GM03348 (cell line): ENCODE measurements at regions not wholly inside any gene's neighbourhood (a gene's known extent, or its start where the extent isn't known, plus 50 kb on each side); places are given as distances from the start of the nearest gene placed in this dataset.
"Not testable (repeated sequence)": the region's sequence is repeated elsewhere in the genome, so short reads cannot be mapped to it uniquely, and the experiment has no call there.

Source experiments
- DNase-seq: peaks from one replicate; pipeline ENCODE4 v3.0.0; 2012; ENCODE audit warnings: low spot score

DNA sequence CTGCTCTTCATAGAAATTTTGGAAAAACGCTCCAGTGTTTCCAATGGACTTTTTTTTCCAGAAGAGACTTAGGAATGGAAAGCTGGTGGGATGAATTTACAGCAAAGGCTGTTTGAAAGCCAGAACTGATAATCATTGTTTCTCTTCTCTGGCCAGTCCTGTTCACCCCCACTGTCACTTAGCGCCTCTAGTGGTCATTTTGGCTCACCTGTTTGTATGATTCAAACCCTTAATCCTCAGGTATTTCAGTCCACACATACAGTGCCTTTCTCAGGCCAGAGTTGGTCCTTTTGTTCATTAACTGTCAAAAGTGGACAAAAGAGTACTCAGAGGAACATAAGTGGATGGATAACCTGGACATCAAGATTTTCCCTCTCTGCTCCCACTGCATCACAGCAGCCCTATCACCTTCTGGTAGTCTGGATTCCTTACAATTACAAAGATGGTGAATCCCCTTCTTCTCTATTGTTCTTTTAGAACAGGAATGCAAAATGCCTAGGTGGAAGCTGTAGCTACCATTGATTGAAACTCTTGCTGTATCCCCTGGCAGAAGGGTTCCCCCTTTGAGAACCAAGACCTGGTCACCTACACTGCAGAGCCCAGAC, 177.6 kb upstream of the OLFM3 start:
- DNase-seq: no peak

DNA sequence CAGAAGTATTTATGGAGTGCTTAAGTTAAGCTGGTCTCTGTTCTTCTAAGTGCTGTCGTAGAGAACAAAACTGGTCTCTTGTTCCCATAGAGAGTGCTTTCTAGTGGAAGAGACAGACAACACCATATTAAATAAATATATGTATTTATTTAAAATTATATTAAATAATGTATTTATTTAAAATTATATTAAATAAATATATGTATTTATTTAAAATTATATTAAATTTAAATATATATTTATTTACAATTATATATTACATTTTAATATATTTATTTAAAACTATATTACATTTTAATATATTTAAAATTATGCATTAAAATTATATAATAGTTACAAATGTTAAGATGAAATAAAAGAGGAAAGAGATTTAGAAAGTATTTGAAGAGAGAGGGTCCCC, 175.5 kb upstream of the OLFM3 start:
- DNase-seq: no peak

DNA sequence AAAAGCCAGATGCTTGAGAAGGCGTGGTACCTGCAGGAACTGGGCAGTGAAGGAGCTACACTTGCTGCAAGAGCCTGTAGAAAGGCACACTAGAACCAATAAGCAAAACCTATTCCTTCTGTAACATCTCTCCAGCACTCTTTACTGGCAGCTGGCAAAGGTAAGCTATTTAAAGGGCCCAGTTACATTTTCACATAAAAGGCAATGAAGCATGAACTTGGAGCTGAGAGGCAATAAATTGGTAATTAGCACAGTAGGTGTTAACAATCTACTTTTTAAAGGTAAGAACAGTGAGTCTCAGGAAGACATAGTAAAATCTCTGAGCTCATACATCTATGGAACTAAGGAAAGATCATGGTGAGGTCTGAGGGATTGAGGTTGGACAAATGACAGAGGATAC, 167.1 kb upstream of the OLFM3 start:
- no peak for DNase-seq

DNA sequence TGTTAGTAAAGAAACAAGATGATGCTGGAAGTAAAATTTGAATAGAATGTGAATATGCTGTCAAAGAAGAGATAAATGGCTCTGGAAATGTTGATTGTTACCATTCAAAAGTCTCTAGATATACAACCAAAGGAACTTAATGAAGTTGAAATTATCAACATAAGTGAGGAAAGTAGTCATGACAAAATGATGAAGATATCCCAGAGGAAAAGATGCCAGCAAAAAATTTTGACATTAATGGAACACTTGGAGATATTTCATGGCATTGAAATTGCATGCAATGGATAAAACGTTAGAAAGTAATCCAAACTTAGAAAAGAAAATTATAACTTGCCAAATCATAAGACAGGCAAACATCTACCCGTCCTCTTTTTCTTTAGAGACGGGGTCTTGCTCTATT, 154.5 kb upstream of the OLFM3 start:
- no peak for DNase-seq

DNA sequence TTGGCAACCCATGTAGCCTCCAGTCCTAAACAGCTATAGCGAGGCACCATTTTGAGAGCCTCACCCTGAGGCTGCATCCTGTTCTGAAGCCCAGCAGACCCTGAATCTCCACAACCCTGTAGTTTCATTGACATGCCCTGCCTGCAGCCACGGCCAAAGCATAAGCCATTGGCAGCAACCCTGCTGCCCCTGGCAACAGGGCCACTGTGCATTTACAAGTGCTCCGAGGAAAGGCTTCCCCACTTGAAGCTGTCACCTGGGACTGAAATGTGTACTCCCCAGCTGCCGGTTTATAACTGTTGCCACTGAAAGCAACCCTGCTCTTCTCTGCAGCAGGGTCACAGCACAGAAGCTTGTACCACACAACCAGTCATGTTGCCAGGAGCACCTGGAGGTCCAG, 124.2 kb upstream of the OLFM3 start:
- no peak for DNase-seq

DNA sequence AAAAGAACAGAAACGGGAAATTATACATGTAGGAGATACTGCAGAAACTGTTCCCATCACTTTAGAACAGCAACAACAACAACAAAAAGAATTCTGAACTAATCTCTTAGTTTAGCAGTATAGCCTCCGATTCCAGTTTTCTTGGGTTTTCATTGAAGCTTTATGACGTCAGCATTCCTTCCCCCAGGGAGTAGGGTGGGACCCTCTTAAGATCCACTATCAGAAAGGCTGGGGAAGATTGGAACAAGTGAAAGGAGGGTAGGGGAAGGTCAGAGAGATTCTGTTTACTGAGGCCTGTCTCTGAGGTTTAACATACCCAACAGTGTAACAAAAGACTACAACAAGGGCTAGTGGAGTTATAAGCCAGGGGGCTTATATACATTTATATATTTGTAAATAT, 121.4 kb upstream of the OLFM3 start:
- no peak for DNase-seq

DNA sequence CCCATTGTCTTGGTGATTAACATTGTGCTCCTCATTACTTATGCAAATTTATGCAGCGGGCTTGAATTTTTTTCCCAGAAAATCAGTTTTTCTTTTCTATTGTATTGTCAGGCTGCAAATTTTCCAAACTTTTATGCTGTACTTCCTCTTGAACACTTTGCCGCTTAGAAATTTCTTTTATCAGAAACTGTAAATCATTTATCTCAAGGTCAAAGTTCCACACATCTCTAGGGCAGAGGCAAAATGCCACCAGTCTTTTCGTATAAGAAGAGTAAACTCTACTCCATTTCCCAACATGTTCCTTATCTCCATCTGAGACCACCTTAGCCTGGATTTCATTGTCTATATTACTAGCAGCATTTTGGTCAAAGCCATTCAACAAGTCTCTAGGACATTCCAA, 113.9 kb upstream of the OLFM3 start:
- no peak for DNase-seq

DNA sequence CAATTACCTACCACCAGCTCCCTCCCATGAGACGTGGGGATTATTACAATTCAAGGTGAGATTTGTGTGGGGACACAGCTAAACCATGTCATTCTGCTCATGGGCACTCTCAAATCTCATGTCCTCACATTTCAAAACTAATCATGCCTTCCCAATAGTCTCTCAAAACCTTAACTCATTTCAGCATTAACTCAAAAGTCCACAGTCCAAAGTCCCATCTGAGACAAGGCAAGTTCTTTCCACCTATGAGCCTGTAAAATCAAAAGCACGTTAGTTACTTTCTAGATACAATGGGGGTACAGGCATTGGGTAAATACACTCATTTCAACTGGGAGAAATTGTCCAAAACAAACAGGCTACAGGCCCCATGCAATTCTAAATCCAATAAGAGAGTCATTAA, 112.8 kb upstream of the OLFM3 start:
- not testable (repeated sequence) for DNase-seq

DNA sequence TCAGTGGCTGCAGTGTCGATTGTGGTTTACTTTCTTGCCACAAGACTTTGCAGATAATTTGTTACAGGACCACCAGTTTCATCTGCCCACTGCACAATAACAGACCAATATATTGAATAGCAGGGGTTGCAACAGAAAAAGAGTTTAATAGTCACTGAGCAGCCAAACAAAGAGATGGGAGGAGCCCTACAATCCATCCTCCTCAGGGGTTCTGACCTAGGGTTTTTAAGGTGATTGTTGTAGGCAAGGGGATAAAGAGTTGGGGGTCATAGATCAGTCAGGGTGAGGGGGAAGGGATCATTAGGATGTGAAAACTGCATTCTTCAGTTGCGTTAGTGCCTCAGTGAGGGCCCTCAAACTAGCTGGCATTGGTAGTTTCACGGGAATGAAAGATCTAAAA, 110.7 kb upstream of the OLFM3 start:
- no peak for DNase-seq

DNA sequence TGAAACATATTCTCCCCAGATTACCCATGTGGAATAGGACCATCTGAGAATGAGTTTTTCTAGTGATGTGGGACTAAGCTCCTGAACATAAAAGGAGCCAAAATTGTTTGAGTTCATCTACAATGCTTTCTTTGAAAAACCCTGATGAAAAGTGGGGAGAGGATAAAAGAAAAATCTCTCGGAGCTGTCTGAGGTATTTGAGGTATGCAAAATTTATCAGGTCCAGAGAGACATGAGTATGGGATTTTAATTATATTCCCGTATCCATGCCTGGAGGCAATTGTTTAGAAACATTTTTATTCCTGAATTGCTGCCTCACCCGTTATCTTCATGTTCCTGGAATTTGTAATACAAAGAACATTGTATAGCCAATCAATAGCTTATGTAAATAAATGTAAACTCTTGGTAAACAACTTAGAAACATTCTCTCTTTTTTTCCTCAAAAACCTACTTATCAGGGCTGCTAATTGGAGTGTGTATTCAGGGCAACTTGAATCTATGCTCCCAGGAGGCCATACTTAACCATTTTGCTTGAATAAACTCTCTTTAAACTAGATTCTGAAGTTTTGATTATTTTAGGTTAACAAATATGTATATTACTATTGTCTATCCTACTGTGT, 109.3 kb upstream of the OLFM3 start:
- DNase-seq: no peak

DNA sequence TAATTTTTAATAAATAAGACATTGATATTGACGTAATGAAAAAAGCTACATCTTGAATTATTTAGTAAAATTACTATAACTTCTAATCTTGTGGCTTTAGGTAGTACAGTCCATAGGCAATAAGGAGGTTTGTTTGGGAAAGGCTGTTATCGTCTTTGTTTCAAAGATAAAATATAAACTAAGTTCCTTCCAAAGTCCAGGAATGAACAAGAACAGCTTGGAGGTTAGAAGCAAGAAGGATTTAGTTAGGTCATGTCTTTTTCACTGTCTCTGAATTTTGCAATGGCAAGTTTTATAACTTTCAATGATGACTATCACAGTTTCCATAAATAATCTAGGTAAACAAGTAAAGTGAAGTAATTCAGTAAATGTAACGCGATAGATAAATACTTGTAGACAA, 106.9 kb upstream of the OLFM3 start:
- DNase-seq: no peak

DNA sequence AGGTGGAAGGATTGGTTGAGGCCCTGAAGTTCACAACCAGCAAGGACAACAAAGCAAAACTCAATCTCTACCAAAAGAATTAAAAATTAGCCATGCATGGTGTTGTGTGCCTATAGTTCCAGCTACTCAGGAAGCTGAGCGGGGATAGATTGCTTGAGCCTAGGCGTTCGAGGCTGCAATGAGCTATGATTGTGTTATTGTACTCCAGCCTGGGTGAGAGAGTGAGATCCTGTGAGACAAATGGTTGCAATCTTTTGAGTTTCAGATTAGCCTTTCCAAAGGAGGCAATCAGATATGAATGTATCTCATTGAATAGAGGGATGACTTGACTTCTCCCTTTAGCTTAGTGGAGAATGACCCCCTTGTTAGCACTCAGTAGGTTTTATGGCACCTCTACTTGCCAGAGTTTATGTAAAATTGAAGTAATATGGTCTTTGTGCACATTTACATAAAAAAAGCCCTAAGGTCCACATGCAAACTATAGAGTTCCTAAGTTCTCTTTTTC, 105.6 kb upstream of the OLFM3 start:
- no peak for DNase-seq

DNA sequence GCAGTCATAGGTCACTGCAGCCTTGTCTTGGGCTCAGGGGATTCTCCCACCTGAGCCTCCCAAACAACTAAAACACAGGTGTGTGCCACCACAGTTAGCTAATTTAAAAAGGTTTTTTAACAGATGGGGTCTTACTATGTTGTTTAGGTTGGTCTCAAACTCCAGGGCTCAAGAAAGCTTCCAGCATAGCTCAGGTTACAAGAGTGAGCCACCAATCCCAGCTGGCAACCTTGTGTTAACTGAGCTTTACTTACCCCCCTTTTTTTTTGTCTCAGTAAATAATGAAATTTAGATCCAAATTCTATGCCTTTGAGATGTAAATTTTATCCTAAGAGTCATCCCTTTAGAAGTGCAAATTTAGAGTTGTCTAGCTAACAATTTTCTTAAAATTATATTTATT, 103.9 kb upstream of the OLFM3 start:
- DNase-seq: no peak

DNA sequence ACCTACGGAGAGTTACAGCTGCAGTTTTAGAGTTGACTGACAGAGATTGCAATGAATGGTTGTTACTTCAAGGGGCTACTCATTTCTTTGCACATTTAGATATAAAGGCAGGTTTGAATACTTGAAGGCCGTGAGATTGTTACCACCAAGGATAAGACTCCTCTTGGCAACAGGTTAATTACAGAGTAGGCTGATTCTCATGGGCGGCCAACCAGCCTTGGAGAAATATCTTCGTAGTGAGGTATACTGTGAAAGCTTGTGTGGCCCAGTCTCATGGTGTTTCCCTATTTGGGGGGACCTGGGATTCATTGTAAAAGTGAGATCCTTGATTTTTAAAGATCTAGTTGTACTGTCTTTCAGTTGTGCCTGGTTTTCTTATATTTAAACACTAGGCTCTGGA, 103.2 kb upstream of the OLFM3 start:
- no peak for DNase-seq

DNA sequence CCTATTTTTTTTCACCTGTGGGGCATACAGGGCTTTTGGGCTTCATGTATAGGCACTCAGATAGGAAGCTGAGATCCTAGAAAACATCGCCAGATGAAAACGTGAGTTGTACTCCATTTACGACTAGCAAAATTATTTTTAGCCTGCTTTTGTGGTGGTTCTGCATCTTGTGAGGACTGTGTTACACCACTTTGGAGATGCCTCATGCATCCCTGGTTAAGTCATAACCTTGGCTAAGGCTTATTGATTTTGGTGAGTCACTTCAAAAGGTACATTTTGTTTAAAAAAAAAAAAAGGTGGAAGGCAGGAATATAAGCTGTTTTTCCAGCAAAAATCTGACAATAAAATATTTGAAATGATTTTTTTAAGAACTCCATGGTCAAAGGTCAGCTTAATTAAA, 101.8 kb upstream of the OLFM3 start:
- no peak for DNase-seq

DNA sequence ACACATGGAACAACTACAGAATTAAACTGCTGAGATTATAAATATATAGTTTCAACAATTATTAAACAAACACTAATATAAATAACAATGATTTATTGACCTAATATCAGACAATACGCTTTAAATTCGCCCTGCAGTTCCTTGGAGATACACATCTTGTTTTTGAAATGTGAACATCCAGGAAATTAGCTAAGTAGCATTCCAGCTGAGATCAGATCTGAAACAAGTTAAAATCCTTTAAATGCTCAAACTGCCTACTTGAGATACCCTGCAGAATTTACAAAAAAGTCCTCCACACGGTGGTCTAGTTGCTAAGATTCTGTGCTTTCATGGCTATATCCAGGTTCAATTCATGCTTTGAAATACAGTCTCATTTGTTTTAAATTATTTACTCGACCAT, 101.4 kb upstream of the OLFM3 start:
- no peak for DNase-seq

DNA sequence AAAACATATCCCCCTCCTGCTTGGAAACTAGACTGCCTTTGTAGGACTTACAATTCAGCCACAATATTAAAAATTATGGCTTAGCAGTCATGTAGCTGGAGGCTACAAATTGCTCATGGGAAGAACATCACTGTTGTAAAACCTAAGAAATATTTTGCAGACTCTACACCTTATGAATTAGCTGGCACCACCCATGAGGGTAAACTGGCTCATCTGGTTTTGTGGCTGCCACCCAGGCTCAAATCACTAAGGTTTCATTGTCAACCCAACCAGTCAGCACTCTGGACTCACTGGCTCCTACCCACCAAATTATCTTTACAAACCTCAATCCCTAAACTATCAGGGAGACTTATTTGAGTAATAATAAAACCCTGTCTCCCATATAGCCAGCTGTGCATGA, 100.7 kb upstream of the OLFM3 start:
- DNase-seq: no peak

DNA sequence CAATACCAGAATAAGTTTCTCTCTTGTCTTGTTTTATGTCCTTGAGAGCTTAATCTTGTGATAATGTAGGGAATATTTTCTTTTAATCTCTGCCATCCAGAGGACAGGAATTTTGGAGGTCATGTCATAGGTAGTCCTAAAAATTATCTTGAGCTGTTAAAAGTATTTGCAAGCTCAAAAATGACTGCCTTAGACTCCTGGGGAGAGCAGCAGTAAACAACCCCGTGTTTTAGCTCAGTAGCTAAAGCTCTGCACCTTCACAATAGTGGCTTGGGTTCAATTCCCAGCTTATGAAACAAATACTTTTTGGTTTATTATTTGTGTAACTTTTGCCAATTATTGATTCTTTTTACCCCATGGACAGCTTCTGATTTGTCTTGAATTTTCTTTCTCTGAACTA, 99.4 kb upstream of the OLFM3 start:
- DNase-seq: no peak

DNA sequence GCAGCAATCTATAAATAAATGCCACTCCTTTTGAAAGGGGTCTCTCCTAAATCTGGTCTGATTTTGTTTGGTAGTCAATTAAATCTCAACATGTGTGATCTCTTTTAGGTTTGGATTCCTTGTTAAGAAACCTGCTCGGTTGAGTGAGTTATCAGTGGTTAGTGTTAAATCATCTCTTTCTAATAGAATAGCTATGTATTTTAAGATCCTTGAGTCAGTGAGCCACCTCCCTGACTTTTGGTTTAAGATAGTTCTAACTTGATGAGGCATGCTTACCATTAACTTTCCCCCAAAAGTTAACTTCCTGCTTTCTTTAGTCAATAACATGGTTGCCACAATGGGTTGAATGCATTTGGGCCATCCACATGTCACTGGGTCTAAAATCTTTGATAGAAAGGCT, 93.1 kb upstream of the OLFM3 start:
- DNase-seq: no peak

DNA sequence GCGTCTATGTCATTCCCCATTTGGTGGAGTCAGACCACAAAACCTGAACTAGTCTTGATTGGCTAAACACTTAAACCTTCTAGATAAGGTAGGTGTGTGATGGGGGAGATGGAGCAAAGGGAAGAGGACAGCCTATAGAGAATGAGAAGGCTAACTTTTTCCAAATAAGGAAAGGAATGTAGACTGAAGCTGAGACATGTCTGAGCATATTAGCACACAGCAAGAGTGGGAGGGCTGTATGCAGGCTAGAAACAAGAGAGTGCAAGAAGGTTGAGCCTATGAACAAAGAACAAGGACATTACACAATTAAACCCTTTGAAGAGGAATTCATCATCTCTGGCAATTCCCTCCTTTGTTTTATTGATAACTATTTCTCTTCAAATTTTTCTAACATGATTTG, 89.2 kb upstream of the OLFM3 start:
- no peak for DNase-seq

DNA sequence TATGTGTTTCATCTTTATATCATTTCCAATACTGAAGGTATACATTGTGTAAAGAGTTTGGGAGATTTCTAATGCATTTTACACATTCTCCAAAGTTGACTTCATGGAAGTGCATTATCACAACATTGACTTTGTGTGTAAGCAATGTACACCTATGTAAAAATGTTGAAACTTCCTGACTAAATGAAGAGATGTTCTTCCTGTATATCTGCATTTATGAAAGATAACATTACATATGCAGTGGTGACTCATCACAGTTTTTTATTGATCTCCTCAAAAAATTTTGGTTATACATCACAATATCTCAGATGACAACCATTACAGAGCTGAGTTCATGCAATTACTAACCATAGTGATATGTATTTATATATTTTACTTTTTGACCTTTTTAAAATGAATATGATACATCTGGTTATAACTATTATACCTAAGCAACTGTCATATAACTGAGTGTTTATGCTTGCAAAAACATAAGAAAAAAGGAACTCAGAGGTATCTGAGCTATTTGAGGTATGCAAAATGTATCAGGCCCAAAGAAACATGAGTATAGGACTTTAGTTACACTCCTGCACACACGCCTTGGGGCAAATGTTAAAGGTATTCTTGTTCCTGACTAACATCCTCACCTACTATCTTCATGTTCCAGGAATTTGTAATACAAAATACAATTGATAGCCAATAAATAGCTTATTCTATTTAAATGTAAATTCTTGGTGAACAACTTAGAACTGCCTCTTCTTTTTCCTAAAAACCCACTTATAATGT, 88.2 kb upstream of the OLFM3 start:
- no peak for DNase-seq

DNA sequence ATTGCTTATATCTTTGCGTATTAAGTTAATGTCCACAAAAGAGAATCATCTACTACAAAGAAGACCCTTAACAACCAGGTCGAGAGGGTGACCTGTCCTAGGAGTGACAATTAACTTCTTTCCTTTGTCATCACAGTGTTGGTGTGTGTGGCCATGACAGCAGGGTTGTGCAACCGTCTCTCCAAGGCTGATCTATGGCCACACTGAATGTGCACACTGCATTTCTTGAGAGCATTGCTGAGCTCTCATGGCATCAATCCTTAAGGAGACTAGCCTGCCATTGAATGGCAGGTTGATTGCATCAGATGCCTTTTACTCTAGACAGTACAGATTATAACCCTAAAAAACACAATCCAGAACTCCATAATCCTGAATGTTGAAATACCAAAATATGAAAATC, 86.5 kb upstream of the OLFM3 start:
- no peak for DNase-seq

DNA sequence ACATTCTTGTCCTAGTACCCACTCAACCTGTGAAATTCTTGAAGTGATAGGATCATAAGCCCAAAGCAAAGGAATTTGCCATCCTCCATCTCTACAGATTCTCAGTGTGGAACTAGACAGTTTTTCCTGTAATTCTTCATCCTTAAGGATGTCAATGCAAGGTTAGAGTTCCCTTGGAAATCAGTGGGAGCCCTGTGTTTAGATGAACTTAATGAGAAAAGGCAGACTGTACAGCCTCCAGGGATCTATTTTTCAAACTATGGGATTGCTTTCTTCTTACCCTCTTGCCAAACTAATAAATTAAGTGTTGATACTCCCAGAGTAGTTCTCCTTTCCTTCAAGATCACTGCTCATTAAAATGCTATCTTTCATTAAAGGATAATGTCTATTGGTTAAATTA, 78.1 kb upstream of the OLFM3 start:
- no peak for DNase-seq

DNA sequence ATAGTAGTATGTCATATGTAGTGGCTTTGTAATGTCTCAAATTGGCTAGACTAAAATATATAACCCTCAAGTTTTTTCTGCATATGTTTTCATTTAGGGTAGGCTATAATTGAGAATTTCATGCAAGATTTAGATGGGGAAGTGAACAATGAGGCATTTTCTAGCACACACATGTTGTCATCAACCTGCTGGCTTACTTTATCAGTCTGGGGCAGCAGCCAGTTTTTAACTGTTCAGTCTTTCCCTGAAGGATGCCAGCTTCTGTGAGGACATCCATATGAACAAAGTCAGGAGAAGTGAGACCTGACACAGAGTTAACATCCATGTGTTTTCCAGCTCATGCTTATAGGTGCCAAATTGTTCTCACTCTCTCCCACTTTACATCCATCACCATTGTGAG, 74.7 kb upstream of the OLFM3 start:
- no peak for DNase-seq
